Osteoblast (primary cell): ENCODE measurements at regions not wholly inside any gene's neighbourhood (a gene's known extent, or its start where the extent isn't known, plus 50 kb on each side); places are given as distances from the start of the nearest gene placed in this dataset.

Experiments
- DNase-seq: peaks from one replicate; pipeline ENCODE4 v3.0.0; 2011; ENCODE audit warnings: low spot score, mixed read lengths; ENCODE audit not compliant: insufficient read length; ENCODE audit errors: missing footprints
- H2AFZ ChIP-seq: 2 replicates; pipeline ENCODE4 v1.6.0; 2011; ENCODE audit warnings: mild to moderate bottlenecking, low read length
- H3K27ac ChIP-seq: 2 replicates; pipeline ENCODE4 v1.5.1; 2011; ENCODE audit warnings: mild to moderate bottlenecking, low read depth, low read length, moderate library complexity
- H3K27me3 ChIP-seq: 2 replicates; pipeline ENCODE4 v1.6.0; 2012; ENCODE audit warnings: mild to moderate bottlenecking, control low read depth, inconsistent platforms, low read length, moderate library complexity; ENCODE audit not compliant: insufficient read depth
- H3K36me3 ChIP-seq: 2 replicates; pipeline ENCODE4 v1.5.1; 2011; ENCODE audit warnings: mild to moderate bottlenecking, low read length, control low read depth, moderate library complexity; ENCODE audit not compliant: insufficient read depth
- H3K4me1 ChIP-seq: 2 replicates; pipeline ENCODE4 v1.5.1; 2011; ENCODE audit warnings: mild to moderate bottlenecking, low read length, control low read depth, moderate library complexity; ENCODE audit not compliant: insufficient read depth
- H3K4me2 ChIP-seq: 2 replicates; pipeline ENCODE4 v1.6.0; 2011; ENCODE audit warnings: mild to moderate bottlenecking, low read length; ENCODE audit not compliant: insufficient read depth
- H3K4me3 ChIP-seq: fragments of 200-600 bp; sonication (generic); 3 replicates; pipeline ENCODE4 v1.5.1; 2012; ENCODE audit warnings: mild to moderate bottlenecking, low read length, inconsistent platforms; ENCODE audit not compliant: insufficient read depth
- H3K79me2 ChIP-seq: 2 replicates; pipeline ENCODE4 v1.6.0; 2012; ENCODE audit warnings: mild to moderate bottlenecking, low read length, control low read depth, inconsistent platforms; ENCODE audit not compliant: insufficient read depth
- H3K9me3 ChIP-seq: 2 replicates; pipeline ENCODE4 v1.5.1; 2011; ENCODE audit warnings: low read depth, low read length, control low read depth
- H4K20me1 ChIP-seq: 2 replicates; pipeline ENCODE4 v1.6.0; 2012; ENCODE audit warnings: mild to moderate bottlenecking, low read length, control low read depth; ENCODE audit not compliant: insufficient read depth
- TF ChIP-seq, protein P1 (sequence below): IDR thresholded peaks from 2 replicates; pipeline ENCODE4 v1.5.1; 2011; ENCODE audit warnings: mild to moderate bottlenecking, low read depth, low read length, moderate library complexity; ENCODE audit errors: extremely low read depth

DNA sequence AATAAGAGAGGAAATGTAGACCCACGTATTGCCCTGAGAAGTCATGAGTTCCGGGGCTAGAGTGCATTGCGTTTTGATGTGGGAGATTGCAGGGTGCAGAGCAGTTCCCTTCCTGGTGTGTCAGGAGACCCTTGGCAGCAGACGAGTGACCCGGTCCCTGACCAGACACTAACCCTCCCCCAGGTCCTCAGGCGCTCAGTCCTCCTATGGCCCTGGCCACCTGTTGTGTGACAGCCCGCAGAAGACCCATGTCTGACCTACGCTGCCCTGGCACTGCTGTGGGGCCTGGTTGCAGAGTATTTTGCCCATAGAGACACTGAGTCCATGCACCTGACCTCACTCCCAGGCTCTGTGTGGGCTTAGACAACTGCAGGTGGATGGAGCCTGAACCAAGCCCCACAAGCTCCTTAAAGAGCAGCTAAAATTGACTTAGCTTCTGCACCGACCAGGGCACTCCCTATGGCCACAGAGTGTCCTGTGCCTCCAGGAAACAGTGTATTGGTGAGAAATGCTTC lies 833.8 kb downstream of the TBC1D22A start:
- no peak overlapping the region for H3K27ac ChIP-seq
- H3K79me2 ChIP-seq = no peaks in the 10 kb centered on the region
- H3K4me2 ChIP-seq = no peak overlapping the region
- no peak overlapping the region for H2AFZ ChIP-seq
- no peaks in the 10 kb centered on the region for H4K20me1 ChIP-seq
- peaks cover 2% of the 10 kb centered on the region for H3K9me3 ChIP-seq
- H3K4me3 ChIP-seq = no peak overlapping the region
- no peaks in the 10 kb centered on the region for H3K27me3 ChIP-seq
- TF ChIP-seq, protein P1, sequence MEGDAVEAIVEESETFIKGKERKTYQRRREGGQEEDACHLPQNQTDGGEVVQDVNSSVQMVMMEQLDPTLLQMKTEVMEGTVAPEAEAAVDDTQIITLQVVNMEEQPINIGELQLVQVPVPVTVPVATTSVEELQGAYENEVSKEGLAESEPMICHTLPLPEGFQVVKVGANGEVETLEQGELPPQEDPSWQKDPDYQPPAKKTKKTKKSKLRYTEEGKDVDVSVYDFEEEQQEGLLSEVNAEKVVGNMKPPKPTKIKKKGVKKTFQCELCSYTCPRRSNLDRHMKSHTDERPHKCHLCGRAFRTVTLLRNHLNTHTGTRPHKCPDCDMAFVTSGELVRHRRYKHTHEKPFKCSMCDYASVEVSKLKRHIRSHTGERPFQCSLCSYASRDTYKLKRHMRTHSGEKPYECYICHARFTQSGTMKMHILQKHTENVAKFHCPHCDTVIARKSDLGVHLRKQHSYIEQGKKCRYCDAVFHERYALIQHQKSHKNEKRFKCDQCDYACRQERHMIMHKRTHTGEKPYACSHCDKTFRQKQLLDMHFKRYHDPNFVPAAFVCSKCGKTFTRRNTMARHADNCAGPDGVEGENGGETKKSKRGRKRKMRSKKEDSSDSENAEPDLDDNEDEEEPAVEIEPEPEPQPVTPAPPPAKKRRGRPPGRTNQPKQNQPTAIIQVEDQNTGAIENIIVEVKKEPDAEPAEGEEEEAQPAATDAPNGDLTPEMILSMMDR = no peak
- no peaks in the 10 kb centered on the region for H3K36me3 ChIP-seq
- DNase-seq = no peak
- no peaks in the 10 kb centered on the region for H3K4me1 ChIP-seq

DNA sequence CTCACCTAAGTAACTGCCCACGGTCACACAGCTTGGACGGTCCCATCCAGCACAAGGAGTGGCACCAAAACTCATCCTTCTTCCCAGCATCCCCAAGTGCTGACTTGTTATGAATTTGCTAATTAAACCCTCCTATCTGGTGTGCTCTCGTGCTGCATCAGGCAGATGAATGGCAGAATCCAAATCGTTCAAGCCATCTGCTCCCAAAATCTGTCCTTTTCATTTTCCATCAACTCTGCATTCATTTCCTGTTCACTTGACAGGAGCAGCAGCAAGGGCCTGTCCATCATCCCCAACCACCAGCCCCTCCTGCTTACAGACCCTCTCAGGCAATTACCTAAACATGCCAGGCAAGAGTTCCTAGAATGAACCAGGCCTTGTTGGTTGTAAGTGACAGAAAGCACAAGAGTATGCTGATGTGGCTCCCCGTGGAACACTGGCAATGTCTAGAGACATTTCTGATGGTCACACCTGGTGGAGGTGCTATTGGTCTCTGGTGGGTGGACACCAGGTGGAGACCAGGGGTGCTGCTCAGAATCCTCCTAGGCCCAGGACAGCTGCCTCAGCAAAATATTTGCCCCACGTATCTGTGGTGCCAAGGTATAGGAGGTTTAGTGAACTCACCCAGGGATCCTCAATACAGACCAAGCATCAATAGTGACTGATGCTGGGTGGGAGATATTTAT lies 832.5 kb downstream of the TBC1D22A start:
- H3K27me3 ChIP-seq = no peaks in the 10 kb centered on the region
- no peak overlapping the region for H3K27ac ChIP-seq
- no peaks in the 10 kb centered on the region for H3K79me2 ChIP-seq
- H3K4me2 ChIP-seq = no peak overlapping the region
- H2AFZ ChIP-seq = no peak overlapping the region
- H4K20me1 ChIP-seq = no peaks in the 10 kb centered on the region
- H3K4me1 ChIP-seq = no peaks in the 10 kb centered on the region
- DNase-seq = no peak
- H3K9me3 ChIP-seq = peaks cover 2% of the 10 kb centered on the region
- no peak overlapping the region for H3K4me3 ChIP-seq
- H3K36me3 ChIP-seq = no peaks in the 10 kb centered on the region
- TF ChIP-seq, protein P1 = no peak

DNA sequence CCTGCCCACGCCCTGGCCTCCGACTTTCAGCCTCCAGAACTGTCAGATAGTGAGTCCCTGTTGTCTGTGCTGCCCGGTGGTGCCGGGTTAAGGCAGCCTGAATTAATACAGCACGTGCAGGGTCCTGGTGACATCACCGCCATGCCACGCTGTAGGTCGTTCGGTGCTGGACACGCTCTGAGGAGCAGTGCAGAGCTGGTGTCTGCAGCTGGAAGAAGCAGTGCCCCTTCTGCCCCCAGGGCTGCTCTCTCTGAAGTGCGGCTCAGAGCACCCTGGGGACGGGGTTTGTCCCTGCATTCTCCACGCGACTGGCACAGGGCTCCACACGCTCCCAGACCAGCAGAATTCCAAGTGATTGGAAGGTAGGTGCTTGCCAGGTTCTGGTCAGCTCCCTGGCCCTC lies 831.5 kb downstream of the TBC1D22A start:
- H3K4me3 ChIP-seq = no peak overlapping the region
- TF ChIP-seq, protein P1 = no peak

DNA sequence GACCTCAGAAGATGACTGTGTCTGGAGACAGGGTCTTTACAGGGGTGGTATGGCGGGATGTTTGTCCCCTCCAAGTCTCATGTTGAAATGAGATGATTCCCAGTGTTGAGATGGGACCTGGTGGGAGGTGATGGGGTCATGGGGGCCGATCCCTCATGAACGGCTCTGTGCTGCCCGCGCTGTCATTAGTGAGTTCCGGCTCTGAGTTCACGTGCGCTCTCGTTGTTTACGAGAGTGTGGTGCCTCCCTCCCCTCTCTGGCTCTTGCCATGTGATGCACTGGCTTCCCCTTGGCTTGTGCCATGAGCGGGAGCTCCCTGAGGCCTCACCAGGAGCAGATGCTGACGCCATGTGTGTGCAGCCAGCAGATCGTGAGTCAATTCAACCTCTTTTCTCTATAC lies 830.8 kb downstream of the TBC1D22A start:
- TF ChIP-seq, protein P1 = no peak
- Histone ChIP-seq H3K79me2 (no peaks in the 10 kb centered on the region), H2AFZ (no peak overlapping the region), H3K9me3 (peaks cover 2% of the 10 kb centered on the region), H3K4me3 (no peak overlapping the region), H3K4me1 (no peaks in the 10 kb centered on the region), H3K4me2 (no peak overlapping the region), H3K27ac (no peak overlapping the region), H3K36me3 (no peaks in the 10 kb centered on the region), H3K27me3 (no peaks in the 10 kb centered on the region), H4K20me1 (no peaks in the 10 kb centered on the region)
- DNase-seq = no peak

More for the DNA sequence above, 831.5 kb downstream of the TBC1D22A start:
- Histone ChIP-seq H2AFZ (no peak overlapping the region), H3K9me3 (peaks cover 2% of the 10 kb centered on the region), H3K4me2 (no peak overlapping the region), H3K79me2 (no peaks in the 10 kb centered on the region), H3K36me3 (no peaks in the 10 kb centered on the region), H3K4me1 (no peaks in the 10 kb centered on the region), H4K20me1 (no peaks in the 10 kb centered on the region), H3K27me3 (no peaks in the 10 kb centered on the region), H3K27ac (no peak overlapping the region)
- DNase-seq = no peak
